Nephron progenitor cell (in vitro differentiated cells): ENCODE measurements at regions not wholly inside any gene's neighbourhood (a gene's known extent, or its start where the extent isn't known, plus 50 kb on each side); places are given as distances from the start of the nearest gene placed in this dataset.
"Not testable (repeated sequence)": the region's sequence is repeated elsewhere in the genome, so short reads cannot be mapped to it uniquely, and the experiment has no call there.

Experiments used
- DNase-seq: peaks from one replicate; pipeline ENCODE4 v3.0.0; 2021
- H3K27ac Mint-ChIP-seq: 2 replicates; pipeline ENCODE4 v1.8.0; 2021; ENCODE audit warnings: mild to moderate bottlenecking, moderate library complexity, mixed read lengths
- H3K27me3 Mint-ChIP-seq: 2 replicates; pipeline ENCODE4 v1.8.0; 2021; ENCODE audit warnings: mild to moderate bottlenecking, low read depth, mixed read lengths; ENCODE audit not compliant: poor library complexity
- H3K36me3 Mint-ChIP-seq: 2 replicates; pipeline ENCODE4 v1.8.0; 2021; ENCODE audit warnings: low read depth, mixed read lengths
- H3K4me1 Mint-ChIP-seq: 2 replicates; pipeline ENCODE4 v1.8.0; 2021; ENCODE audit warnings: mixed read lengths
- H3K4me3 Mint-ChIP-seq: 2 replicates; pipeline ENCODE4 v1.8.0; 2021; ENCODE audit warnings: mild to moderate bottlenecking, moderate library complexity, mixed read lengths
- H3K9me3 Mint-ChIP-seq: 2 replicates; pipeline ENCODE4 v1.8.0; 2021; ENCODE audit warnings: mild to moderate bottlenecking, moderate library complexity, mixed read lengths
- TF ChIP-seq, protein P1 (sequence below): fragments of 200-600 bp; sonication (generic); IDR thresholded peaks from 2 replicates; pipeline ENCODE4 v1.5.0; 2021; ENCODE audit warnings: antibody characterized with exemption

DNA sequence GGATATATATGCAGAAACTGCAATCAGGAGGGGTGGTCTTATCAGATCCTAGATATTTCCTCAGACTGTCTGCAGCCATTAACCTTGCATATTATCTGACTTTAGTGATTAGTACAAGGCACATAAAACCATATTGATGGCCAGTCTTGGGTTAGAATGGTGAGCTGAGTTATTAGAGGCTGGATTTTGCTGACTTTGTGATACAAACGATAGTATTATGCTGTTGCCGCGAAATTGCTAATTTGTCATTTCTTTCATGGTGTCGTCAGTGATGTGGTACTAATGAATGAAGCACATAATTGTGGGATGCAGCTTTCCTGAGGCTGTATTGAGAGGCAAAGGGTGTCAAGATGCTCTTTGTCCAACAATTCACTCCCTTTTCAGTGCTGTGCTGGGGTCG is 172.5 kb downstream of the TEX29 start:
- Mint-ChIP-seq H3K36me3 (no peaks in the 10 kb centered on the region), H3K4me3 (no peak overlapping the region), H3K9me3 (peaks cover 18% of the 10 kb centered on the region), H3K27me3 (peaks cover 23% of the 10 kb centered on the region), H3K27ac (no peak overlapping the region), H3K4me1 (no peaks in the 10 kb centered on the region)
- no peak for DNase-seq
- TF ChIP-seq, protein P1, sequence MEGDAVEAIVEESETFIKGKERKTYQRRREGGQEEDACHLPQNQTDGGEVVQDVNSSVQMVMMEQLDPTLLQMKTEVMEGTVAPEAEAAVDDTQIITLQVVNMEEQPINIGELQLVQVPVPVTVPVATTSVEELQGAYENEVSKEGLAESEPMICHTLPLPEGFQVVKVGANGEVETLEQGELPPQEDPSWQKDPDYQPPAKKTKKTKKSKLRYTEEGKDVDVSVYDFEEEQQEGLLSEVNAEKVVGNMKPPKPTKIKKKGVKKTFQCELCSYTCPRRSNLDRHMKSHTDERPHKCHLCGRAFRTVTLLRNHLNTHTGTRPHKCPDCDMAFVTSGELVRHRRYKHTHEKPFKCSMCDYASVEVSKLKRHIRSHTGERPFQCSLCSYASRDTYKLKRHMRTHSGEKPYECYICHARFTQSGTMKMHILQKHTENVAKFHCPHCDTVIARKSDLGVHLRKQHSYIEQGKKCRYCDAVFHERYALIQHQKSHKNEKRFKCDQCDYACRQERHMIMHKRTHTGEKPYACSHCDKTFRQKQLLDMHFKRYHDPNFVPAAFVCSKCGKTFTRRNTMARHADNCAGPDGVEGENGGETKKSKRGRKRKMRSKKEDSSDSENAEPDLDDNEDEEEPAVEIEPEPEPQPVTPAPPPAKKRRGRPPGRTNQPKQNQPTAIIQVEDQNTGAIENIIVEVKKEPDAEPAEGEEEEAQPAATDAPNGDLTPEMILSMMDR, result no peak

DNA sequence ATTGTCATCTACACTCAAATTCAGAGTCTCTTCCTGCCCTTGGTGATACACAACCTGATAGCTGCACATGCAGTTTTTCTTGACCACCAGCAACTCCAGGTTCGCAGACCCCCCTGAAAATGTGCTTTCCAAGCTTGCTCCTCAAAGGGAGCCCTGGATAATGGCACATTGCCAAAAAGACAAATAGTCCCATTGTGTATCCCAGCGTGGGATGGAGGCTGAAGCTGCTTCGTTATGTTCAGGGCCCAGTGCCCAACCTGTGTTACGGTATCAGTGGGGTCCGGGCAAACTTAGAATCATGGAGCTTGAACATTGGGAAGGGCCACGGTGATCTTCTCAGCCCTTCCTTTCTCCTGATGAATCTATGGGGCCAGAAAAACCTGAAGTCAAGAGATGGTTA is 173.0 kb downstream of the TEX29 start:
- Mint-ChIP-seq H3K27me3 (peaks cover 22% of the 10 kb centered on the region), H3K4me3 (no peak overlapping the region), H3K27ac (no peak overlapping the region), H3K36me3 (no peaks in the 10 kb centered on the region), H3K9me3 (peaks cover 15% of the 10 kb centered on the region), H3K4me1 (no peaks in the 10 kb centered on the region)
- TF ChIP-seq, protein P1, result no peak
- DNase-seq, result no peak

DNA sequence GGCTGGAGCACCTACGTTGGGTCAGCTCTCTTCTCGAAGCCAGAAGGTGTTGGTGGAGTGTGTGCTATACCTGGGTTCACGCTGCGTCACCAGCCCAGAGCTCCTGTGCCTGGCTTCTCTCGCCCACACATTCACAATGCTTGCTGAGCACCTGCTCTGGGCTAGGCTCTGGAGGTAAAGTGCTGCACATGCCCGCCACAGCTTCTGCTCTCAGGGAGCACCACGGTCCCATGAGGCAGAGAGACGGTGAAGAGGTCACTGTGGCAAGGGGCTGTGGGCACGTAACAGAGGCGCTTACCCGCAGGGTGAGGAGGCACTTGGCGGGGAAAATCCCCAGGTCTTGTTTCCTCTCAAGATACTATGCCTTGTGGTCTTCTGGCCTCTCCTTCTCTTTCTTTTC is 174.2 kb downstream of the TEX29 start:
- Mint-ChIP-seq H3K36me3 (no peaks in the 10 kb centered on the region), H3K27ac (no peak overlapping the region), H3K9me3 (peaks cover 13% of the 10 kb centered on the region), H3K4me3 (no peak overlapping the region), H3K4me1 (no peaks in the 10 kb centered on the region), H3K27me3 (peaks cover 22% of the 10 kb centered on the region)
- no peak for DNase-seq
- TF ChIP-seq, protein P1, result no peak

DNA sequence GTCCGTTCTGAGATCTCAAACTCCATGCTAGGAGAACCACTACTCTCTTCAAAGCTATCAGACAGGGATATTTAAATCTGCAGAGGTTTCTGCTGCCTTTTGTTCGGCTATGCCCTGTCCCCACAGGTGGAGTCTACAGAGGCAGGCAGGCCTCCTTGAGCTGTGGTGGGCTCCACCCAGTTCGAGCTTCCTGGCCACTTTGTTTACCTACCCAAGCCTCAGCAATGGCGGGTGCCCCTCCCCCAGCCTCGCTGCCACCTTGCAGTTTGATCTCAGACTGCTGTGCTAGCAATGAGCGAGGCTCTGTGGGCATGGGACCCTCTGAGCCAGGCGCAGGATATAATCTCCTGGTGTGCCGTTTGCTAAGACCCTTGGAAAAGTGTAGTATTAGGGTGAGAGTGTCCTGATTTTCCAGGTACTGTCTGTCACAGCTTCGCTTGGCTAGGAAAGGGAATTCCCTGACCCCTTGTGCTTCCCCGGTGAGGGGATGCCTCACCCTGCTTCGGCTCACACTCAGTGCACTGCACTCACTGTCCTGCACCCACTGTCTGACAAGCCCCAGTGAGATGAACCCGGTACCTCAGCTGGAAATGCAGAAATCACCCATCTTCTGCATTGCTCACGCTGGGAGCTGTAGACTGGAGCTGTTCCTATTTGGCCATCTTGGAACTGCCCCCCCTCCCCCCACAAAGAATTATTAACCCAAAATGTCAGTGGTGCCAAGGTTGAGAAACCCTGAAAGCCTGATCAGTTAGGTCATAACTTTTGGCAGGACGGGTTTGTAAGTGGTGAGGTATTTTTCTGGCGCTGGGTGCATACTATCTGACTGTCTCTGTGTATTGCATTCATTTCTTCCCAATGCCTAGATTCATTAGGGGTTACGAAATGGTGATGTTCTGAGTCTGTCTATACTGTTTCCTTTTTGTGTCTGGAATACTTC is 181.4 kb downstream of the TEX29 start:
- DNase-seq, H3K36me3 Mint-ChIP-seq, H3K4me1 Mint-ChIP-seq, H3K27ac Mint-ChIP-seq, H3K4me3 Mint-ChIP-seq: not testable (repeated sequence)
- Mint-ChIP-seq H3K9me3 (peaks cover 41% of the 10 kb centered on the region), H3K27me3 (peaks cover 43% of the 10 kb centered on the region)

DNA sequence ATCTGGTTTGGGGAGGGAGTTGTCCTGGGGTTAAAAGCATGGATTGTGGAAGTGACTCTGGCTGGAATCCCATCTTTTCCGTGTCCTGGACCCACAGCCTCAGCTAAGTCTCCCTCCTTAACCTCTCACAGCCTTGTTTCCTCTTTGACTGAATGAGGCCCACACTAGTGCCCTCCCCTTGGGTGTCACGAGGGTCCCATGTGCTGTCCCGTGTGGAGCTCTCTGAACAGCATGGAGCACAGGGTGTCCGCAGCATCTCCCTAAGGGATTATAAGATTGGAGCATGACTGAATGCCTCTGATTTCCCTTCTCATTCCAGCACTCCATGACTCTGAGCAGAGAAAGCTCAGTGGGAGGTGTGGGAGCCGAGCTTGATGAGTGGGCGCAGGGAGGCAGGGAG is 182.5 kb downstream of the TEX29 start:
- TF ChIP-seq, protein P1, result no peak
- no peaks in the 10 kb centered on the region for H3K36me3 Mint-ChIP-seq
- no peak for DNase-seq
- H3K4me1 Mint-ChIP-seq, result peaks cover 5% of the 10 kb centered on the region
- H3K27ac Mint-ChIP-seq, result peak overlapping the region; percentile 36
- no peak overlapping the region for H3K4me3 Mint-ChIP-seq
- peaks cover 39% of the 10 kb centered on the region for H3K27me3 Mint-ChIP-seq
- peaks cover 36% of the 10 kb centered on the region for H3K9me3 Mint-ChIP-seq

DNA sequence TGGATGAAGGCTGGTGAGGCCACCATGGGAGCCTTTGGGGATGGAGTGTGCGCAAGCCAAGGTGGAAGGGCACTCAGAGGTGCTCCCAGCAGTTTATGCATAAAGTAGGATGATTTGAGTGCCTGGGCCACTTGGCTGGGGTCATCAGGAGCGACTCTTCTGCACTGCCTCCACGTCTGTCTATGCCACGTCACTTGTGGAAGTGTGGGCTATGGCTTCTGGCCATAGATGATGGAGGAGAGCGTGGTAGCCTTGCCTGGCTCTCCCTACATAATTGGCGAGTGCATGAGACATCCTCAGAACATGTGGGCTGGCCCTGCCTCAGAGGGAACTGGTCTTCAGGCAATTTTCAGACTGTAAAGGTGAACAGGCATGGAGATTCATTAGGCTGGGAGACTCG is 182.9 kb downstream of the TEX29 start:
- Mint-ChIP-seq H3K36me3 (no peaks in the 10 kb centered on the region), H3K27ac (no peak overlapping the region), H3K4me1 (peaks cover 5% of the 10 kb centered on the region), H3K27me3 (peaks cover 38% of the 10 kb centered on the region), H3K9me3 (peaks cover 35% of the 10 kb centered on the region), H3K4me3 (no peak overlapping the region)
- no peak for DNase-seq
- TF ChIP-seq, protein P1, result no peak
